KMS-11 (cell line): ENCODE measurements at regions not wholly inside any gene's neighbourhood (a gene's known extent, or its start where the extent isn't known, plus 50 kb on each side); places are given as distances from the start of the nearest gene placed in this dataset.
"Not testable (repeated sequence)": the region's sequence is repeated elsewhere in the genome, so short reads cannot be mapped to it uniquely, and the experiment has no call there.

ENCODE experiments used
- H2AFZ ChIP-seq: fragments of 200-600 bp; sonication (generic); 2 replicates; pipeline ENCODE4 v1.6.1; 2016; ENCODE audit warnings: antibody characterized with exemption, mixed run types, low read depth
- H3K27ac ChIP-seq: fragments of 200-600 bp; sonication (generic); 2 replicates; pipeline ENCODE4 v1.6.1; 2016; ENCODE audit warnings: mild to moderate bottlenecking, mixed run types
- H3K27me3 ChIP-seq: fragments of 200-600 bp; sonication (generic); 2 replicates; pipeline ENCODE4 v1.6.1; 2017; ENCODE audit warnings: mild to moderate bottlenecking, low read depth, mixed run types, moderate library complexity; ENCODE audit not compliant: insufficient read depth
- H3K36me3 ChIP-seq: fragments of 200-600 bp; sonication (generic); 2 replicates; pipeline ENCODE4 v1.6.1; 2017; ENCODE audit warnings: mild to moderate bottlenecking, mixed run types; ENCODE audit not compliant: insufficient read depth
- H3K4me1 ChIP-seq: fragments of 200-600 bp; sonication (generic); 2 replicates; pipeline ENCODE4 v1.6.1; 2016; ENCODE audit warnings: mild to moderate bottlenecking, low read depth, mixed run types; ENCODE audit not compliant: poor library complexity, severe bottlenecking
- H3K4me2 ChIP-seq: fragments of 200-600 bp; sonication (generic); 2 replicates; pipeline ENCODE4 v1.7.0; 2016; ENCODE audit warnings: mild to moderate bottlenecking, mixed run types
- H3K4me3 ChIP-seq: fragments of 200-600 bp; sonication (generic); IDR thresholded peaks from 2 replicates; pipeline ENCODE4 v1.6.1; 2017; ENCODE audit warnings: low read depth, low read length, mixed read lengths; ENCODE audit not compliant: insufficient read depth
- H3K79me2 ChIP-seq: fragments of 200-600 bp; sonication (generic); 2 replicates; pipeline ENCODE4 v1.6.1; 2016; ENCODE audit warnings: low read depth, mixed run types; ENCODE audit not compliant: insufficient read depth
- H3K9ac ChIP-seq: fragments of 200-600 bp; sonication (generic); 2 replicates; pipeline ENCODE4 v1.6.1; 2016; ENCODE audit warnings: mild to moderate bottlenecking, mixed run types
- H4K20me1 ChIP-seq: fragments of 200-600 bp; sonication (generic); 2 replicates; pipeline ENCODE4 v1.6.1; 2016; ENCODE audit warnings: mild to moderate bottlenecking, mixed run types; ENCODE audit not compliant: insufficient read depth
- TF ChIP-seq, protein P1 (sequence below): fragments of 200-600 bp; sonication (generic); conservative IDR thresholded peaks from 2 replicates; pipeline ENCODE4 v1.6.1; 2017; ENCODE audit warnings: low read depth, mild to moderate bottlenecking, antibody characterized with exemption, low read length, moderate library complexity, mixed read lengths

- Histone ChIP-seq H3K79me2 (no peaks in the 10 kb centered on the region), H3K36me3 (no peaks in the 10 kb centered on the region), H2AFZ (no peak overlapping the region), H3K4me2 (no peak overlapping the region), H3K4me1 (no peaks in the 10 kb centered on the region), H3K9ac (no peak overlapping the region), H4K20me1 (no peaks in the 10 kb centered on the region), H3K4me3 (no peak overlapping the region), H3K27me3 (no peaks in the 10 kb centered on the region; the same call in 1 of the 2 replicates), H3K27ac (no peak overlapping the region)
- TF ChIP-seq, protein P1, sequence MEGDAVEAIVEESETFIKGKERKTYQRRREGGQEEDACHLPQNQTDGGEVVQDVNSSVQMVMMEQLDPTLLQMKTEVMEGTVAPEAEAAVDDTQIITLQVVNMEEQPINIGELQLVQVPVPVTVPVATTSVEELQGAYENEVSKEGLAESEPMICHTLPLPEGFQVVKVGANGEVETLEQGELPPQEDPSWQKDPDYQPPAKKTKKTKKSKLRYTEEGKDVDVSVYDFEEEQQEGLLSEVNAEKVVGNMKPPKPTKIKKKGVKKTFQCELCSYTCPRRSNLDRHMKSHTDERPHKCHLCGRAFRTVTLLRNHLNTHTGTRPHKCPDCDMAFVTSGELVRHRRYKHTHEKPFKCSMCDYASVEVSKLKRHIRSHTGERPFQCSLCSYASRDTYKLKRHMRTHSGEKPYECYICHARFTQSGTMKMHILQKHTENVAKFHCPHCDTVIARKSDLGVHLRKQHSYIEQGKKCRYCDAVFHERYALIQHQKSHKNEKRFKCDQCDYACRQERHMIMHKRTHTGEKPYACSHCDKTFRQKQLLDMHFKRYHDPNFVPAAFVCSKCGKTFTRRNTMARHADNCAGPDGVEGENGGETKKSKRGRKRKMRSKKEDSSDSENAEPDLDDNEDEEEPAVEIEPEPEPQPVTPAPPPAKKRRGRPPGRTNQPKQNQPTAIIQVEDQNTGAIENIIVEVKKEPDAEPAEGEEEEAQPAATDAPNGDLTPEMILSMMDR = no peak
Observed at GRCh38 chr22:49395617-49396016, 432.1 kb downstream of the BRD1 start.

DNA sequence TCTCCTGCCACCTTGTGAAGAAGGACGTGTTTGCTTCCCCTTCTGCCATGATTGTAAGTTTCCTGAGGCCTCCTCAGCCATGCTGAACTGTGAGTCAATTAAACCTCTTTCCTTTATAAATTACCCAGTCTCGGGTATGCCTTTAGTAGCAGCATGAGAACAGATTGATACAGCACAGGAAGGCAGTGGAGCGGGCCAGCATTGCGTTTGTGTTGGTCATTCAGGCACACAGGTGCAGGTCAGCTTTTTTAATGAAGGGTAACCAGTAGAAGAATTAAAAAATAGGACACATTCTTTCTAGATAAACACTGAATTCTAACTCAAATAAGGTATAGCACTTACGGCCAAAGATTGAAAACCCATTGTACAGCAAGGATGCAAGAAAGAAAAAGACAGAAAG is 432.6 kb downstream of the BRD1 start:
- not testable (repeated sequence) for H2AFZ ChIP-seq, H3K4me2 ChIP-seq

GRCh38 chr22:49394116-49394785 is 433.4 kb downstream of the BRD1 start:
- Histone ChIP-seq H3K27ac (no peak overlapping the region), H2AFZ (no peak overlapping the region), H4K20me1 (no peaks in the 10 kb centered on the region), H3K4me3 (no peak overlapping the region), H3K9ac (no peak overlapping the region), H3K79me2 (no peaks in the 10 kb centered on the region), H3K4me2 (no peak overlapping the region), H3K4me1 (no peaks in the 10 kb centered on the region), H3K36me3 (no peaks in the 10 kb centered on the region), H3K27me3 (no peaks in the 10 kb centered on the region; the same call in 1 of the 2 replicates)
- TF ChIP-seq, protein P1 = no peak

More for the DNA sequence above, 432.6 kb downstream of the BRD1 start:
- H3K79me2 ChIP-seq, H3K4me3 ChIP-seq, H4K20me1 ChIP-seq, H3K27me3 ChIP-seq, H3K27ac ChIP-seq, H3K4me1 ChIP-seq, H3K9ac ChIP-seq, H3K36me3 ChIP-seq: not testable (repeated sequence)

DNA sequence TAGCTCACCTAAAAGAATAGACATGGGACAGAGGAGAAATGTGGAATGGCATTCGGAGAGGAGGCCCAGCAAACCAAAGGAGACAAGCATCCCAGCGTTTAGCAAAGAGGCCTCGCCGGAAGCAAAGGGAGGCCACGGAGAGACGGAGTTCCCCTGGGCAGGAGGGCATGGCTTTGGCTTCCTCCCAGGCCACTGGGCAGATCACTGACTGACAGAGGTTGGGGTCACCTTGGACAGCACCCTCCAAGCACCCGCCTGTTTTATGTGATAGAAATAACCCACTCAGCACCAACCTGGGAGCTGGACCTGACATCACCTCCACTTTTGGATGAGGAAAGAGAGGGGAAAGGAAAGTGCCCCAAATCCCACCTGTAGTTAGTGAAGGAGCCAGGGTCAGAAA is 434.1 kb downstream of the BRD1 start:
- TF ChIP-seq, protein P1 = no peak
- H3K27ac ChIP-seq = no peak overlapping the region
- H3K4me2 ChIP-seq = no peak overlapping the region
- H3K36me3 ChIP-seq = no peaks in the 10 kb centered on the region
- H3K4me3 ChIP-seq = no peak overlapping the region
- H2AFZ ChIP-seq = no peak overlapping the region
- H4K20me1 ChIP-seq = no peaks in the 10 kb centered on the region
- H3K79me2 ChIP-seq = no peaks in the 10 kb centered on the region
- H3K4me1 ChIP-seq = no peaks in the 10 kb centered on the region
- H3K9ac ChIP-seq = no peak overlapping the region
- H3K27me3 ChIP-seq = no peaks in the 10 kb centered on the region; the same call in 1 of the 2 replicates

DNA sequence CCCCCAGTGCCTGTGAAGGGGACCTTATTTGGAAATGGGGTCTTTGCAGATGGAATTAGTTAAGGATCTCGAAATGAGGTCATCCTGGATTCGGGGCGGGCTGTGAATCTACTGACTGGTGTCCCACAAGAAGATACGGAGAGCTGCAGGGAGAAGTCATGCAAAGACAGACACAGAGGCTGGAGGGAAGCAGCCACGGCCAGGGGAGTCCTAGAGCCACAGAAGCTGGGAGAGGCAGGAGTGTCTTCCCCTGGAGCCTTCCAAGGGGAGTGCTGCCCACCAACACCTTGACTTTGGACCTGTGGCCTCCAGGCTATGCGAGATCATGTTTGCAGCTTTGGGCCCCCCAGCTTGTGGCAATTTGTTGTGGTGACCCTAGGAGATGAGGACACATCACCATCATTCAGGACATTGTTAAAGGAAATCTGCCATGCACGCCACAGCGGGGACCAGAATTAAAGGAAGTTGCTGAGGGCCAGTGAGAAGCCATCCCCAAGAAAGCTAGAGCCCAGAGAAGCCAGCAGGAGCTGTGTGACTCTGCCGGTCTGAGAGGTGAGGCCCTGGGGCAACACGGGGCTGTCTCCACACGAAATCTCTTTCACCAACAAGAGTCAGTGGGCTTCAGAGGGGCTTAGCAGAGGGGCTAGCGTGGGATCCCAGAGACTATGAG is 434.7 kb downstream of the BRD1 start:
- H3K79me2 ChIP-seq = no peaks in the 10 kb centered on the region
- H3K27me3 ChIP-seq = no peaks in the 10 kb centered on the region; the same call in 1 of the 2 replicates
- no peaks in the 10 kb centered on the region for H3K36me3 ChIP-seq
- H3K4me3 ChIP-seq = no peak overlapping the region
- H3K4me1 ChIP-seq = no peaks in the 10 kb centered on the region
- TF ChIP-seq, protein P1 = no peak
- no peak overlapping the region for H2AFZ ChIP-seq
- no peaks in the 10 kb centered on the region for H4K20me1 ChIP-seq
- H3K9ac ChIP-seq = no peak overlapping the region
- no peak overlapping the region for H3K4me2 ChIP-seq
- no peak overlapping the region for H3K27ac ChIP-seq
